ENCODE measurements at regions not wholly inside any gene's neighbourhood (a gene's known extent, or its start where the extent isn't known, plus 50 kb on each side); places are given as distances from the start of the nearest gene placed in this dataset.

DNA sequence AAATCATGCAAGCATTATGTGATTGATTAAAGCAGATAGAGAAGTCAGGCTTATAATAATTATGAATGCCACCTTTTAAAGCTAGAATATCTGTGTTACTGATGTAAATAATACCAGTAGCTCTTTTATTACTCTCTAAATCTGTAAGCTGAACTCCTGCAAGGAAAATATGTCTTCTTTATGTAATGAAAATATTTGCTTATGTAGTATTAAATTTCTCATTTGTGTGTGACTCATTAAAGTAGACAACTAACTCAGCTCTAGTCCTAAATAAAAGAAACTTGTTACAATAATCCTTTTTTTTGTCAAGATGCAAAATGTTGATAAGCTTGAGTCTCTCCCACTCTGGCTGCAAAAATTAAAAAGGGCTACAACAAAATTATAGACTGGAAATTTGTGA, 137.7 kb upstream of the FAT1 start:
- TF ChIP-seq, protein P1, sequence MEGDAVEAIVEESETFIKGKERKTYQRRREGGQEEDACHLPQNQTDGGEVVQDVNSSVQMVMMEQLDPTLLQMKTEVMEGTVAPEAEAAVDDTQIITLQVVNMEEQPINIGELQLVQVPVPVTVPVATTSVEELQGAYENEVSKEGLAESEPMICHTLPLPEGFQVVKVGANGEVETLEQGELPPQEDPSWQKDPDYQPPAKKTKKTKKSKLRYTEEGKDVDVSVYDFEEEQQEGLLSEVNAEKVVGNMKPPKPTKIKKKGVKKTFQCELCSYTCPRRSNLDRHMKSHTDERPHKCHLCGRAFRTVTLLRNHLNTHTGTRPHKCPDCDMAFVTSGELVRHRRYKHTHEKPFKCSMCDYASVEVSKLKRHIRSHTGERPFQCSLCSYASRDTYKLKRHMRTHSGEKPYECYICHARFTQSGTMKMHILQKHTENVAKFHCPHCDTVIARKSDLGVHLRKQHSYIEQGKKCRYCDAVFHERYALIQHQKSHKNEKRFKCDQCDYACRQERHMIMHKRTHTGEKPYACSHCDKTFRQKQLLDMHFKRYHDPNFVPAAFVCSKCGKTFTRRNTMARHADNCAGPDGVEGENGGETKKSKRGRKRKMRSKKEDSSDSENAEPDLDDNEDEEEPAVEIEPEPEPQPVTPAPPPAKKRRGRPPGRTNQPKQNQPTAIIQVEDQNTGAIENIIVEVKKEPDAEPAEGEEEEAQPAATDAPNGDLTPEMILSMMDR (IDR thresholded peaks at IDR 0.05) = no peak
- TF ChIP-seq EZH2 (IDR thresholded peaks at IDR 0.05; ENCODE audit: borderline replicate concordance, insufficient read depth, low read depth, low read length, poor library complexity, severe bottlenecking) = no peak

All from B cell (primary cell).